NCI-H2107 treated with DMSO at 0.1 percent for 48 hours (cell line): ENCODE measurements at regions not wholly inside any gene's neighbourhood (a gene's known extent, or its start where the extent isn't known, plus 50 kb on each side); places are given as distances from the start of the nearest gene placed in this dataset.

ENCODE experiments used
- DNase-seq: peaks from one replicate; lab custom pipeline; 2025; ENCODE audit not compliant: unreplicated experiment; lab: John Stamatoyannopoulos, UW

GRCh38 chr1:59107916-59108315 lies 189.0 kb upstream of the FGGY start:
- no peak for DNase-seq

- DNase-seq: no peak
Measured at GRCh38 chr1:59108481-59109317, 188.2 kb upstream of the FGGY start.

GRCh38 chr1:59110271-59110670 lies 186.6 kb upstream of the FGGY start:
- no peak for DNase-seq

GRCh38 chr1:59113876-59114457 lies 182.9 kb upstream of the FGGY start:
- DNase-seq: no peak

GRCh38 chr1:59115865-59116264 lies 181.0 kb upstream of the FGGY start:
- DNase-seq: no peak

GRCh38 chr1:59116920-59117542 lies 179.9 kb upstream of the FGGY start:
- no peak for DNase-seq

- DNase-seq: no peak
Measured at GRCh38 chr1:59122527-59122926, 174.4 kb upstream of the FGGY start.

GRCh38 chr1:59123081-59123681 lies 173.7 kb upstream of the FGGY start:
- DNase-seq: no peak

GRCh38 chr1:59124166-59124565 lies 172.7 kb upstream of the FGGY start:
- DNase-seq: no peak

- no peak for DNase-seq
Measured at GRCh38 chr1:59125154-59125553, 171.7 kb upstream of the FGGY start.

- no peak for DNase-seq
Measured at GRCh38 chr1:59125676-59126320, 171.1 kb upstream of the FGGY start.

- no peak for DNase-seq
Measured at GRCh38 chr1:59126366-59126765, 170.5 kb upstream of the FGGY start.

- DNase-seq: no peak
Measured at GRCh38 chr1:59128239-59128736, 168.6 kb upstream of the FGGY start.

GRCh38 chr1:59128784-59129227 lies 168.1 kb upstream of the FGGY start:
- no peak for DNase-seq

GRCh38 chr1:59132295-59132694 lies 164.6 kb upstream of the FGGY start:
- DNase-seq: no peak

- DNase-seq: no peak
Measured at GRCh38 chr1:59133997-59134396, 162.9 kb upstream of the FGGY start.

- DNase-seq: no peak
Measured at GRCh38 chr1:59135761-59136255, 161.1 kb upstream of the FGGY start.

- no peak for DNase-seq
Measured at GRCh38 chr1:59136541-59137275, 160.2 kb upstream of the FGGY start.

- DNase-seq: no peak
Measured at GRCh38 chr1:59137276-59137615, 159.6 kb upstream of the FGGY start.

GRCh38 chr1:59137968-59138367 lies 158.9 kb upstream of the FGGY start:
- no peak for DNase-seq
